AG04449 (cell line): ENCODE measurements at regions not wholly inside any gene's neighbourhood (a gene's known extent, or its start where the extent isn't known, plus 50 kb on each side); places are given as distances from the start of the nearest gene placed in this dataset.
"Not testable (repeated sequence)": the region's sequence is repeated elsewhere in the genome, so short reads cannot be mapped to it uniquely, and the experiment has no call there.

Source experiments
- CTCF ChIA-PET: fragments of 350-600 bp; formaldehyde crosslinking; extraction: SDS; loops from one replicate; lab custom pipeline; 2021; ENCODE audit warnings: antibody characterized with exemption; lab: Yijun Ruan, JAX
- POLR2A ChIA-PET: fragments of 400-600, 350-600 bp; formaldehyde crosslinking; extraction: SDS; loops from one replicate; lab custom pipeline; 2020; ENCODE audit warnings: antibody characterized with exemption, inconsistent platforms; lab: Yijun Ruan, JAX
- DNase-seq: peaks from one replicate; pipeline ENCODE4 v3.0.0-alpha.2; 2010; ENCODE audit warnings: low read depth, low spot score
- H3K4me3 ChIP-seq: 2 replicates; pipeline ENCODE4 v1.5.1; 2011; ENCODE audit warnings: low read depth, mild to moderate bottlenecking, control low read depth, low read length
- TF ChIP-seq, protein P1 (sequence below): IDR thresholded peaks from one replicate; pipeline ENCODE4 v1.5.1; 2011; ENCODE audit warnings: mild to moderate bottlenecking, moderate library complexity, low read length, control low read depth, inconsistent platforms; ENCODE audit not compliant: insufficient read depth; ENCODE audit errors: missing control alignments

- TF ChIP-seq, protein P1, sequence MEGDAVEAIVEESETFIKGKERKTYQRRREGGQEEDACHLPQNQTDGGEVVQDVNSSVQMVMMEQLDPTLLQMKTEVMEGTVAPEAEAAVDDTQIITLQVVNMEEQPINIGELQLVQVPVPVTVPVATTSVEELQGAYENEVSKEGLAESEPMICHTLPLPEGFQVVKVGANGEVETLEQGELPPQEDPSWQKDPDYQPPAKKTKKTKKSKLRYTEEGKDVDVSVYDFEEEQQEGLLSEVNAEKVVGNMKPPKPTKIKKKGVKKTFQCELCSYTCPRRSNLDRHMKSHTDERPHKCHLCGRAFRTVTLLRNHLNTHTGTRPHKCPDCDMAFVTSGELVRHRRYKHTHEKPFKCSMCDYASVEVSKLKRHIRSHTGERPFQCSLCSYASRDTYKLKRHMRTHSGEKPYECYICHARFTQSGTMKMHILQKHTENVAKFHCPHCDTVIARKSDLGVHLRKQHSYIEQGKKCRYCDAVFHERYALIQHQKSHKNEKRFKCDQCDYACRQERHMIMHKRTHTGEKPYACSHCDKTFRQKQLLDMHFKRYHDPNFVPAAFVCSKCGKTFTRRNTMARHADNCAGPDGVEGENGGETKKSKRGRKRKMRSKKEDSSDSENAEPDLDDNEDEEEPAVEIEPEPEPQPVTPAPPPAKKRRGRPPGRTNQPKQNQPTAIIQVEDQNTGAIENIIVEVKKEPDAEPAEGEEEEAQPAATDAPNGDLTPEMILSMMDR = no peak
- no peak for DNase-seq
- CTCF ChIA-PET = interaction anchor here (1.2 kb wide), 1 partner anchor 9 kb away, joined by 3 read pairs; no protein-coding TSS in a partner anchor
- POLR2A ChIA-PET = interaction anchor here (0.6 kb wide), 1 partner anchor 122 kb away, joined by 4 read pairs; no protein-coding TSS in a partner anchor
- H3K4me3 ChIP-seq = no peak overlapping the region
Observed at GRCh38 chr12:68435816-68436215, 103.7 kb upstream of the MDM1 start.

- TF ChIP-seq, protein P1 = no peak
- no peak overlapping the region for H3K4me3 ChIP-seq
- POLR2A ChIA-PET = interaction anchor here (0.6 kb wide), 1 partner anchor 55 kb away, joined by 4 read pairs; no protein-coding TSS in a partner anchor
- CTCF ChIA-PET = no interaction called here
- no peak for DNase-seq
Observed at GRCh38 chr12:68438601-68439000, 106.4 kb upstream of the MDM1 start.

DNA sequence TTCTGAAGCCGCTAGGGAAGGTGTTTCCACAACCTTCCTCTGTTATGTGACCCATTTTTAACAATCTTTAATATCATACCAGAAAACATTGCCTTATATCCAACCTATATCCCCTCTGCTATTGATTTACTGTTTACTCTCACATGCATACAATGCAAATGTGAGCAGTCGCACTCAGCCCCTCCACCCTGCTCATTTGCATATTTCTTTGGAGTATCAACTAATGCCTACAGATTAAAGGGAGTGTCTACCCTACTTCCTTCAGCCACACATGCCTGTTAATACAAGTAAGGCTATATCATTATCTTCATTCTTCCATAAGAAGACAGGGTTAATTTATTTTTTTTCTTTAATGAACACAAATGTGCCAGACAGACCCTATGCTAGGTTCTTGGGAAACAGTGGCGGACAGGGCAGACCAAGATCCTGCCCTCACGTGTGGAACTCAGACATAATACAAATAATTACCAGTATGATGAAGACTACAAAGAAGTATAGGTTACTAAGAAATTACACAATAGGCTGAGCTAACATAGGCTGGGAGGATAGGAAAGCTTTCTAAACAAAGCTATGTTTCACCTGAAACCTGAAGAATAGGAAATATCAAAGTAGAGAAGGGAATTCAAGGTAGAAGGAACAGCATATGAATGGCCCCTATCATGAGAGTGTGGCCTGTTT is 107.3 kb upstream of the MDM1 start:
- H3K4me3 ChIP-seq = no peak overlapping the region
- TF ChIP-seq, protein P1 = no peak
- POLR2A ChIA-PET = interaction anchor here (0.6 to 1.0 kb wide), 2 partner anchors 11 to 54 kb away, joined by 3 to 4 read pairs; no protein-coding TSS in a partner anchor
- DNase-seq = no peak
- CTCF ChIA-PET = interaction anchor here (0.8 to 0.9 kb wide), 2 partner anchors 15 to 65 kb away, joined by 3 read pairs; no protein-coding TSS in a partner anchor

- TF ChIP-seq, protein P1 = no peak
- H3K4me3 ChIP-seq = no peak overlapping the region
- ChIA-PET POLR2A (interaction anchor here (1.0 kb wide), 1 partner anchor 12 kb away, joined by 3 read pairs; no protein-coding TSS in a partner anchor), CTCF (interaction anchor here (0.8 to 0.9 kb wide), 2 partner anchors 14 to 66 kb away, joined by 3 read pairs; no protein-coding TSS in a partner anchor)
- DNase-seq = no peak
Observed at GRCh38 chr12:68440068-68440581, 108.0 kb upstream of the MDM1 start.

DNA sequence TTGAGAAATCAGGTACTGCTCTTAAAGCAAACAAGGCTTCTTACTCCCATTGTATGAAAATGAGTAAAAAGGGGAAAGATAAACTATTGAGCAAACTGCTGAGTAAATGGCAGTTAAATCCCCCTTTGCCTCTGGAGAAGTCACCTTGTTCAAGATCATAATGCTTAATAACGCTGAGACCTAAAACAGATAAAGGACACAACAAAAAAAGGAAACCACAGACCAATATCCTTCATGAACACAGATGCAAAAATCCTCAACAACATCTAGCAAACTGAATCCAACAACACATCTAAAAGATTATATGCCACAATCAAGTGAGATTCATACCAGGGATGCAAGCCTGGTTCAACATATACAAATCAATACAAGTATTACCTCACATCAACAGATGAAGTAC is 109.0 kb upstream of the MDM1 start:
- no peak for DNase-seq
- TF ChIP-seq, protein P1 = no peak
- no peak overlapping the region for H3K4me3 ChIP-seq
- POLR2A ChIA-PET = no interaction called here
- CTCF ChIA-PET = no interaction called here

GRCh38 chr12:68442353-68442972 is 110.3 kb upstream of the MDM1 start:
- H3K4me3 ChIP-seq, DNase-seq, POLR2A ChIA-PET: not testable (repeated sequence)
- CTCF ChIA-PET = interaction anchor here (1.3 kb wide), 1 partner anchor 11 kb away, joined by 3 read pairs; no protein-coding TSS in a partner anchor

- H3K4me3 ChIP-seq, CTCF ChIA-PET, POLR2A ChIA-PET, DNase-seq: not testable (repeated sequence)
Observed at GRCh38 chr12:68443695-68444094, 111.5 kb upstream of the MDM1 start.
